ENCODE measurements at regions not wholly inside any gene's neighbourhood (a gene's known extent, or its start where the extent isn't known, plus 50 kb on each side); places are given as distances from the start of the nearest gene placed in this dataset.
"Not testable (repeated sequence)": the region's sequence is repeated elsewhere in the genome, so short reads cannot be mapped to it uniquely, and the experiment has no call there.

- WGBS, 2 donors, result 50 to 95% methylated on average over 1 of the region's 1 CpG
- Histone ChIP-seq H3K27ac (ENCODE audit: low read depth in 1 of 2, low read length in 1 of 2) (no peak overlapping the region), H3K9me3 (ENCODE audit: control insufficient read depth in 4 of 4, insufficient read depth in 3 of 4, low read length in 3 of 4) (peaks cover 0 to 12% (median 7%) of the 10 kb centered on the region in 4 donors), H3K4me3 (no peak overlapping the region), H3K27me3 (ENCODE audit: control insufficient read depth in 3 of 3, insufficient read depth in 3 of 3, low read length in 2 of 3) (no peaks in the 10 kb centered on the region), H3K4me1 (ENCODE audit: control insufficient read depth in 5 of 5, insufficient read depth in 5 of 5, low read length in 5 of 5) (no peaks in the 10 kb centered on the region), H3K36me3 (ENCODE audit: control insufficient read depth in 4 of 4, insufficient read depth in 4 of 4, low read length in 4 of 4) (no peaks in the 10 kb centered on the region), H3K9ac (ENCODE audit: insufficient read depth in 1 of 2, low read length in 2 of 2) (no peak overlapping the region)
- no peak for ATAC-seq (ENCODE audit: insufficient read depth, low FRiP score)
- TF ChIP-seq CTCF (IDR thresholded peaks at IDR 0.05; ENCODE audit: control extremely low read depth, extremely low read depth), result no peak
- DNase-seq, result no peak
Measured at GRCh38 chr14:31911160-31911559, 165.9 kb upstream of the ARHGAP5 start.

- Histone ChIP-seq H3K9ac (ENCODE audit: insufficient read depth in 1 of 2, low read length in 2 of 2) (no peak overlapping the region), H3K4me1 (ENCODE audit: control insufficient read depth in 5 of 5, insufficient read depth in 5 of 5, low read length in 5 of 5) (no peaks in the 10 kb centered on the region), H3K4me3 (no peak overlapping the region), H3K27ac (ENCODE audit: low read depth in 1 of 2, low read length in 1 of 2) (no peak overlapping the region), H3K27me3 (ENCODE audit: control insufficient read depth in 3 of 3, insufficient read depth in 3 of 3, low read length in 2 of 3) (no peaks in the 10 kb centered on the region), H3K36me3 (ENCODE audit: control insufficient read depth in 4 of 4, insufficient read depth in 4 of 4, low read length in 4 of 4) (no peaks in the 10 kb centered on the region), H3K9me3 (ENCODE audit: control insufficient read depth in 4 of 4, insufficient read depth in 3 of 4, low read length in 3 of 4) (peaks cover 0 to 12% (median 7%) of the 10 kb centered on the region in 4 donors)
- ATAC-seq (ENCODE audit: insufficient read depth, low FRiP score), result no peak
- 88 to 93% methylated on average over 4 of the region's 4 CpGs for WGBS, 2 donors
- no peak for TF ChIP-seq CTCF (IDR thresholded peaks at IDR 0.05; ENCODE audit: control extremely low read depth, extremely low read depth)
- DNase-seq, result no peak
Measured at GRCh38 chr14:31913370-31913769, 163.7 kb upstream of the ARHGAP5 start.

GRCh38 chr14:31918289-31918688, 158.8 kb upstream of the ARHGAP5 start:
- H3K36me3 ChIP-seq (ENCODE audit: control insufficient read depth in 4 of 4, insufficient read depth in 4 of 4, low read length in 4 of 4); H3K4me1 ChIP-seq (ENCODE audit: control insufficient read depth in 5 of 5, insufficient read depth in 5 of 5, low read length in 5 of 5); ATAC-seq (ENCODE audit: insufficient read depth, low FRiP score); H3K27me3 ChIP-seq (ENCODE audit: control insufficient read depth in 3 of 3, insufficient read depth in 3 of 3, low read length in 2 of 3); DNase-seq; H3K4me3 ChIP-seq; H3K27ac ChIP-seq (ENCODE audit: low read depth in 1 of 2, low read length in 1 of 2); H3K9ac ChIP-seq (ENCODE audit: insufficient read depth in 1 of 2, low read length in 2 of 2); H3K9me3 ChIP-seq (ENCODE audit: control insufficient read depth in 4 of 4, insufficient read depth in 3 of 4, low read length in 3 of 4): not testable (repeated sequence)
- 95 to 98% methylated on average over 4 of the region's 7 CpGs for WGBS, 2 donors

- H3K36me3 ChIP-seq (ENCODE audit: control insufficient read depth in 4 of 4, insufficient read depth in 4 of 4, low read length in 4 of 4), result no peaks in the 10 kb centered on the region
- no peak for TF ChIP-seq CTCF (IDR thresholded peaks at IDR 0.05; ENCODE audit: control extremely low read depth, extremely low read depth)
- no peaks in the 10 kb centered on the region for H3K4me1 ChIP-seq (ENCODE audit: control insufficient read depth in 5 of 5, insufficient read depth in 5 of 5, low read length in 5 of 5)
- 83 to 96% methylated on average over 1 of the region's 1 CpG for WGBS, 2 donors
- no peak overlapping the region for H3K4me3 ChIP-seq
- no peak overlapping the region for H3K9ac ChIP-seq (ENCODE audit: insufficient read depth in 1 of 2, low read length in 2 of 2)
- H3K27ac ChIP-seq (ENCODE audit: low read depth in 1 of 2, low read length in 1 of 2), result no peak overlapping the region
- ATAC-seq (ENCODE audit: insufficient read depth, low FRiP score), result no peak
- no peaks in the 10 kb centered on the region for H3K27me3 ChIP-seq (ENCODE audit: control insufficient read depth in 3 of 3, insufficient read depth in 3 of 3, low read length in 2 of 3)
- no peaks in the 10 kb centered on the region for H3K9me3 ChIP-seq (ENCODE audit: control insufficient read depth in 4 of 4, insufficient read depth in 3 of 4, low read length in 3 of 4)
- no peak for DNase-seq
Measured at GRCh38 chr14:31920001-31920400, 157.1 kb upstream of the ARHGAP5 start.
